ENCODE measurements at regions not wholly inside any gene's neighbourhood (a gene's known extent, or its start where the extent isn't known, plus 50 kb on each side); places are given as distances from the start of the nearest gene placed in this dataset.

- Histone ChIP-seq H3K4me2 (peak overlapping the region; percentile 24), H3K79me2 (ENCODE audit: low read depth) (no peaks in the 10 kb centered on the region), H3K4me1 (peaks cover 20% of the 10 kb centered on the region), H3K9me3 (ENCODE audit: low read depth) (no peaks in the 10 kb centered on the region), H3K9ac (no peak overlapping the region), H2AFZ (replicated peaks) (peak overlapping the region; percentile 77), H3K36me3 (no peaks in the 10 kb centered on the region), H3K27ac (no peak overlapping the region), H4K20me1 (ENCODE audit: low read depth) (no peaks in the 10 kb centered on the region), H3K27me3 (no peaks in the 10 kb centered on the region), H3K4me3 (no peak overlapping the region), H3F3A (ENCODE audit: low read depth) (peaks cover 4% of the 10 kb centered on the region)
- DNase-seq (ENCODE audit: low spot score), result no peak
- Mint-ChIP-seq H3K36me3 (no peaks in the 10 kb centered on the region), H3K4me3 (no peak overlapping the region), H3K27ac (peak overlapping the region; percentile 39), H3K27me3 (ENCODE audit: insufficient read depth, low read depth) (peaks cover 9% of the 10 kb centered on the region), H3K9me3 (no peaks in the 10 kb centered on the region), H3K4me1 (peaks cover 20% of the 10 kb centered on the region)
- TF ChIP-seq CTCF (IDR thresholded peaks at IDR 0.05), result no peak
- TF ChIP-seq EZH2 (IDR thresholded peaks at IDR 0.05), result no peak
- no peak for TF ChIP-seq EZH2phosphoT487 (IDR thresholded peaks at IDR 0.05)
Observed at GRCh38 chr1:5493851-5494311, 498.3 kb downstream of the NPHP4 start.

DNA sequence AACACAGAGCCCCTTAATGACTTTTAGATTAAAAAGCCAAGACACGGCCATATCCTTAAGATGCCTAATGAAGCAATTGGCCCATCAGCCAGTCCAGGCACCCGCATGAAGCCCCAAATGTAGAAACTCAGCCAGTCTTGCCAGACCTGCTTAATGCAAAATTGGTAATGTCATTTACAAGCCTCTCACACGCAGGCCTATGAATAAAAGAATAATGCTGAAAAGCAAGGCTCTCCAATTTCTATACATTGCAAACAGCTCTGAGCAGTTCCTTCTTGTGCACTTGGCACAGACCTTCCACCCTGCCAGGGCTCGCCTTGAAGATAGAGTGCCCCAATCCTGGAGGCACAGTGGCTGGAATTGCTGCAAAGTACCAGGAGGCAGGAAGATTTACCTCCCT, 498.9 kb downstream of the NPHP4 start:
- Histone ChIP-seq H3K4me1 (peaks cover 20% of the 10 kb centered on the region), H3K4me2 (no peak overlapping the region), H3K27me3 (no peaks in the 10 kb centered on the region), H3K9me3 (ENCODE audit: low read depth) (no peaks in the 10 kb centered on the region), H4K20me1 (ENCODE audit: low read depth) (no peaks in the 10 kb centered on the region), H3K79me2 (ENCODE audit: low read depth) (no peaks in the 10 kb centered on the region), H3K4me3 (no peak overlapping the region), H3K36me3 (no peaks in the 10 kb centered on the region), H3K27ac (no peak overlapping the region), H3K9ac (no peak overlapping the region), H3F3A (ENCODE audit: low read depth) (peaks cover 4% of the 10 kb centered on the region), H2AFZ (replicated peaks) (peak overlapping the region; percentile 77)
- TF ChIP-seq CTCF (IDR thresholded peaks at IDR 0.05), result no peak
- TF ChIP-seq EZH2phosphoT487 (IDR thresholded peaks at IDR 0.05), result no peak
- TF ChIP-seq EZH2 (IDR thresholded peaks at IDR 0.05), result no peak
- Mint-ChIP-seq H3K27me3 (ENCODE audit: insufficient read depth, low read depth) (peaks cover 9% of the 10 kb centered on the region), H3K36me3 (no peaks in the 10 kb centered on the region), H3K9me3 (no peaks in the 10 kb centered on the region), H3K4me3 (no peak overlapping the region), H3K4me1 (peaks cover 20% of the 10 kb centered on the region), H3K27ac (no peak overlapping the region)
- no peak for DNase-seq (ENCODE audit: low spot score)

DNA sequence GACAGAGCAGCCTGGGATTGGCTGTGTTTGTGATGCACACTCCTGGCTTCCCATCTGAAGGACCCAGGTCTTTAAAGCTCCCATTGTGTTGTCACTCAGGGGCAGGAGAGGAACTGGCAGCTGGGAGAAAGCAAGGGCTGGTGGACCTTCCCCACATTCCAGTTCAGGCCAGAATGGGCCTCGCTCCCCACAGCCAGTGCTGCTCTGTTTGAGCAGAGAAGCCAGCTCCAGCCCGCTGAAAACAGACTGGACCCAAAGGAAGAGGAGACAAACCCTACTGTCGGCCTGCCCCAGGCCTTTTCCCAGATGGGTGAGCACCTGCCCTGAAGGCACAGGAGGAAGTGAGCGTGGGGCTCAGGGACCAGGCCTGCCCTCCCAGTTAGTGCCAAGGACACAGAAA, 499.4 kb downstream of the NPHP4 start:
- Histone ChIP-seq H3K9ac (no peak overlapping the region), H3K27ac (no peak overlapping the region), H3K9me3 (ENCODE audit: low read depth) (no peaks in the 10 kb centered on the region), H3F3A (ENCODE audit: low read depth) (peaks cover 4% of the 10 kb centered on the region), H3K4me1 (peaks cover 20% of the 10 kb centered on the region), H2AFZ (replicated peaks) (no peak overlapping the region), H3K27me3 (no peaks in the 10 kb centered on the region), H4K20me1 (ENCODE audit: low read depth) (no peaks in the 10 kb centered on the region), H3K4me3 (no peak overlapping the region), H3K79me2 (ENCODE audit: low read depth) (no peaks in the 10 kb centered on the region), H3K4me2 (no peak overlapping the region), H3K36me3 (no peaks in the 10 kb centered on the region)
- Mint-ChIP-seq H3K27me3 (ENCODE audit: insufficient read depth, low read depth) (peaks cover 5% of the 10 kb centered on the region), H3K9me3 (no peaks in the 10 kb centered on the region), H3K27ac (no peak overlapping the region), H3K4me1 (peaks cover 20% of the 10 kb centered on the region), H3K4me3 (no peak overlapping the region), H3K36me3 (no peaks in the 10 kb centered on the region)
- no peak for DNase-seq (ENCODE audit: low spot score)
- TF ChIP-seq EZH2phosphoT487 (IDR thresholded peaks at IDR 0.05) (no peak), EZH2 (IDR thresholded peaks at IDR 0.05) (no peak), CTCF (IDR thresholded peaks at IDR 0.05) (no peak)

Data from neural progenitor cell (in vitro differentiated cells).